HG02759 (cell line): ENCODE measurements at regions not wholly inside any gene's neighbourhood (a gene's known extent, or its start where the extent isn't known, plus 50 kb on each side); places are given as distances from the start of the nearest gene placed in this dataset.
A peak's percentile ranks its signal among the peaks of the same experiment; 100 is the strongest.

Source experiments
- ATAC-seq: cut with Tn5 transposase; IDR thresholded peaks from one replicate; pipeline ENCODE4 v1.9.1; 2021; ENCODE audit warnings: mild to moderate bottlenecking, moderate library complexity; ENCODE audit not compliant: unreplicated experiment

DNA sequence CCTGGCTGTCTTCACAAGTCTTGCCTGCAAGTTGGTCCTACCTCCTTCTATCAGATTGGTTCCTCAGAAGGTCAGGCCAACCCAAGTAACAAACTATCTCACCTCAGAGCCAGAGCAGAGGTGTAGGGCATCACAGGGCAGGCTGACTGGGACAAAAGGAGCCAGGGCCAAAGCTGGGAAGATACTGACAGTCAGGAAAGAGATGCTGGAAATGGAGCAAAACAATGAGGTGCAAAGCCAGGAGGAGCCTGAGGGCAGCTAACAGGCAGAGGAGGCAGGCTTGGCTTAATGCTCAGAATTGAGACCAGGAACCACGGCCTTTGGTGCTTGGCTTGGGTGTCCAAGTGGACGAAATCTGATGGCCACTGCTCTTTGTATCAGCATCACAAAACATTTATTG, 68.4 kb upstream of the PNMA1 start:
- no peak for ATAC-seq

DNA sequence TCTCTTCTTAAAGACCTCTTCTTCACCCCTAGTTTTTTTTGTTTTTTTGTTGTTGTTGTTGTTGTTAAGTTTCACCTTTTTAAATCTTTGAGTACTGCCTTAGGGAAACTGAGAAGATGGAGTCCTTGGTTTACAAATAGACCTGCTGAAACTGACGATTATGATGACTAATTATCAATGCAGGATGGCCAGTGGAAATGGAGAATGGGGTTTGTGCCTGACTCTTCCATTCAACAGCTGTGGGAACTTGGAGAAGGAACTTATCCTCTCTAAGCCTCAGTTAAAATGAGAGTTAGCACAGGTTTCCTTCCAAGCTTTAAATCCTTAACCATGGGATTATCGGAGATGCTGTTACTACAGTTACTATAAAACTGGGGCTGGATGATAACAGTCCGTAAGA, 66.7 kb upstream of the PNMA1 start:
- ATAC-seq: no peak

DNA sequence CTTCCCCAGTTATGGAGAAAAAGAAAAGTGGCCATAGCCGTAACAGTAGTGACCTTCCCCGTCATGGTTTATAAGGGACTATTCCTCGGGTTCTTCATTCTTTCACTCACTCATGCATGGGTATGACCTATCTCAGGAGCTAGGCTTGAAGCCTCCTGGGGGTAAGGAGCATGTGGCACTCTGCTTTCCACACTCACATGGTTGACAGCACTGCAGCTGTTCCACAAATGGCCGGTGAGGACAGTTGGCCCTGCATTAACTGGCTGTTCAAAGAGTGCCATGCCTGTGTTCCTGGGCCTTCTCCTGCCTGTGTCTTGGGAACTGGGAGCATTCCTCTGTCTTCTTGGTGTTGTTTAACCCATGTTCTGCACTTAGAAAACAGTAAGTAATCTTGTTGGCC, 66.2 kb upstream of the PNMA1 start:
- no peak for ATAC-seq

DNA sequence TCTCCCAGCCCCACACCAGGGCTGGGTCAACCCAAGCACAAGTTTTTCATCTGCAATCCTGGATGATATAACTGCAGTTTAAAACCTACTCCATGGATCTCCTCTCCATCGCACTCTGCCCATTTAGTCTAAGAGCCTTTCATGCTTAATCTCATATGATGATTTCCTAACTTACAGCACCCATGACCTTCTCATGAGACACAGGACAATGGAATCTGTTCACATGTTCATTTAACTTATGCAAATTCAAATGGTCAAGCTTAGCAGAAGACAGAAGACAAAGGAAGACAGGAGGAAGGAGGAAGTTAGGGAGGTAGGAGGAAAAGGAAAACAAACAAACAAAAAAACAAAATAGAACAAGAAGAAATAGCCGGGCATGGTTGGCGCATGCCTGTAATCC, 64.6 kb upstream of the PNMA1 start:
- ATAC-seq: no peak

DNA sequence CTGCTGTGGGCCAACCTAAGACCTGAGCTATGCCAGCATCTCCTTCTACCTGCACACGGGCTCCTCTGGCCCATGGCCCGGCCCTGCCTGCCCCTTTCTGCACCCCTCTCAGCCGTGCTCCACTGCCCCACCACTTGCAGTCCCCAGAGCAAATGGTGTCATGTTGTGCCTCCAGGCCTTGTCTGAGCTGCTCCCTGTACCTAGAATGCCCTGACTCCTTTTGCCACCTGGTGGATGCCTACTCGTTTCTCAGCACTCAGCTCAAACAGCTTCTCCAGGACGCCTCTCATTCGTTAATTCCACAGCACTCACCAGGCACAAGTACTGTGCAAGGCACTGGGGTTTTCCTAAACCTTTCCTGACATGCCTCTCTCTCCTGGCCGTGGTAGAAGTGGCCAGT, 63.2 kb upstream of the PNMA1 start:
- ATAC-seq: no peak

DNA sequence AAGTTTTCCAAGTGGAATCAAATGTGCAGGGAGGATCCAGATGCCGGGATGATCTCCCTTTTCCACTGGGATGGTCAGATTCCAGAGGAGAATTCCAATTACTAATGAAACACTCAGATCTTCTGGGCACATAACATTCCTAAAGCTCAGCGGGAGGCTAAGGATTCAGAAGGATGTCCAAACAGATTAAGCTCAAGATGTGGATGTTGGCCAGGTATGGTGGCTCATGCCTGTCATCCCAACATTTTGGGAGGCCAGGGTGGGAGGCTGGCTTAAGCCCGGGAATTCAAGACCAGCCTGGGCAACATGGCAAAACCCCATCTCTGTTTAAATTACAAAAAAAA, 62.0 kb upstream of the PNMA1 start:
- ATAC-seq: no peak

DNA sequence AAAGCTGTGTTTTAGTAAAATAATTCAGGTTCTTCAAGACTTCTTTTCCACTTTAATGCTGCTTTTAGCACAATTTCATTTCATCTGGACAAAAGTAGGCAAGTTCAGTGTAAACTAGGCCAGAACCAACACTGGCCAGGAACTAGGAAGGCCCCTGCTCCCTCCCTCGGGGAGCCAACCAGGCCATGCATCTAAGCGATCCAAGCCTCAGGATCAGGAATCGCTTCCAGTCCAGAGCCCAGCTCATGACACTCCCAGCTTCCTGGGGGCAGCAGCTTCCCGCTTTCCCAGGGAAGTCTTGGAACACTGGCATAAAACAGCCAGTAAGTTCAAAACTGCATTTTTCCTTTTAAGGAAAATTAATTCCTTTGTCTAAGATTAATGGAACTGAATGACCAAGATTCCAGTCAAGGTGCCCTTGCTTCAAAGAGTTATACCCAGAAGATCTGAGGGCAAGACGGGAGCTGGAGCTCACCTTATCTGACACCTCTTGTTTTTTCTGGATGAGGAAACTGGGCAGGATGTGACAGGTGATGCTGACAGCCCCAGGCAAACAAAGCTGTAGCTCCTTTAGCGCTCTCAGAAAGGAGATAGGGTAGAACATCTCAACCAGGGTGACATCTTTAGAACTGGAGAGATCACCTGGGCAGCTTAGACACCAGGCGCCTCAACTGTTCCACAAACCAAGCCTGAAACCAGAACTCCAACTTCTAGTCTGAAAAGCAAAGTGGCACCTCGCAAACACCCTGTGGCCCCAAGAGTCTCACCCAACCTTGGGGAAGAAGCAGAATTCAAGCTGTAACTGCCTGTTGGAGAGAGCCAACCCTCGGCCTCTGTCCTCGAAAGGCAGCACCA, 61.4 kb upstream of the PNMA1 start:
- ATAC-seq: no peak

DNA sequence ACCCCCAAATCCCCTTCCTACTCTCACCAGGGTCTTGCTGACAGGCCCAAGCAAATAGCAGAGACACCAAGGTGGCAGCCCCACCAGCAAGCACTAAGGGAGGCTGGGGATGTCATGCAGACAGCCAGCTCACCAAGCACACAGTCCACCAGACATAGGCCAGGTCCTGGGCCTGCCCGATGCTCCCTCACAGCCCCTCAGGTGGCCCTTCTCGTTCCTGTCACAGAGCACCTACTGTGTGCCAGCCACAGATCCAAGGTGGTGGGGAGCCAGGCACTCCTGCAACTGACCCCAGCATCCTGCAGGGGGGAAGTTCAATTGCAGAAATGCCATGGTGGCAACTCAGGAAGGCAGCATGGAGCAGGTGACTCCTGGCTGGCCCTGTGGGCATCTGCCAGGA, 60.5 kb upstream of the PNMA1 start:
- no peak for ATAC-seq

DNA sequence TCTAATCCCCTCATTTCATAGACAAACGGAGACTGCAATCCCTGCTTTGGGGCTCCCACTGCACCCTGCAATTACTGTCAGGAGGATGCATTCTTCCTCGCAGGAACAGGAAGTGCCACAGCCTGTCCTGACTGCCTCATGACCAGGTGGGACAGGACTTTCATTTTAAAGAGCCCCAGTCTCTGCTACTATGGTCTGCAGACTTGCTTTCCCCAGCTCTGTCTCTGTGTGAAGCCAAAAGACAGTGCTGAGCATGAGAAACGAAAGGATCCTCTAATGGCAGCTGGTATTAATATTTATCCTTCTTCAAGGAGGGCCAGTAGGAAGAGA, 60.0 kb upstream of the PNMA1 start:
- no peak for ATAC-seq

DNA sequence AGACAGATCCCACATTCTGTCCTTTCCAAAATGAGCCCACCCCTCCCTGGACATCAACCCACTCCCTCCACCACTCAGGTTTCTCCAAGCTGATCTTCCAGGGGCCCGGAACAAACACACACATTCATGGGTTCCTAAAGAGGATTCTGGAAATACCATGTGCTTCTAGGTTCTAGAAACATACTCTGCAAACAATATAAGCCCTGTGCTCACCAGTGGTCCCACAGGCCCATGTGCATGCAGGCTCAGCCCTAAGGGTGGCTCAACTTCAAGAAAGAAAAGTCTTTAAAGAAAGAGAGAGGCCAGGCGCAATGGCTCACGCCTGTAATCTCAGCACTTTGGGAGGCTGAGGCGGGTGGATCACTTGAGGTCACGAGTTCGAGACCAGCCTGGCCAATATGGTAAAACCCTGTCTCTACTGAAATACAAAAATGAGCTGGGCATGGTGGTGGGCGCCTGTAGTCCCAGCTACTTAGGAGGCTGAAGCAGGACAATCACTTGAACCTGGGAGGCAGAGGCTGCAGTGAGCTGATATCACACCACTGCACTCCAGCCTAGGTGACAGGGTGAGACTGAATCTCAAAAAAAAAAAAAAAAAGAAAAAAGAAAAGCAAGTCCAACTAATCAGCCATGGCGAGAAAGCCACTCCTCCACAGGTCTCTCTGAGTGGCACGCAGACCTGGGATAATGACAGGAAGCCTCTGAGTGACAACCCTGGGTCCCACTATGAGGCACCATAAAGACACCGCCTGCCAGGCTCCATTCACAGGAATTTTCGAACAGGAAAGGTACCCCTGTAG, 59.5 kb upstream of the PNMA1 start:
- no peak for ATAC-seq

DNA sequence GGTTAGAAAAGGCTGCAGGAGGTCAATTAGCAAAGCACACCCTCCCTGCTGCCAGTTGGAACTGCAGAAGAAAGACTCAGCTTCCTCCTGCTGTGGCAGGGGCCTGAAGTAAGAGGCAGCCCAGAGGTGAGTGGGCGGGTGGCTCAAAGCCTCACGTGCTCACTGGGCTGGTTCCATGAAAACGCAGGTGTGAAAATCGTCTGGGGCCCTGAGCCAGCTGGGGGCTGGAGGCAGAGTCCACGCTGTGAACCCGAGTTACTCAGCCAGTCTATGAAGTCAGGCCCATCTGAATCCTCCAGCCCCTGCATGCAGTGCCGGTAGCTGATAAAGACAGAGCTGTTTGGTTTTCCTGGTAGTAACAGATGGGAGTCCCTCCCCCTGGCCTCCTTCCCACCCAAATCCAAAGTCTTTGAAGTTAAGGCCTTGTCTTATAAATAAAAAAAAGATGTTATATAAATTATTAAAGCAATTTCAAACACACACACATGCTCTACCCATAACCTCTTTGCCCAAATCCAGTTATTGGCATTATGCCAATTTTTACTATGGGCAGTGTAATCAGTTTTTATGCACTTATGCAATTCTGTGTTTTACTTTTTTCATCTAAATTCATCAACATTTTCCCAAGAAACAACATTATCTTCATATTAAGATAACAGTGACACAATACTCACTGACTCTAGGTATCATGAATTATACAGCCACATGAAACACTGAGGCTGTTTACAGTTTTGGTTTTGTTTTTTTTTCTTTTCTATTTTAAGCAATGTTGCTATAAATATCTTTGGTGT, 57.9 kb upstream of the PNMA1 start:
- peak; percentile 59 for ATAC-seq

DNA sequence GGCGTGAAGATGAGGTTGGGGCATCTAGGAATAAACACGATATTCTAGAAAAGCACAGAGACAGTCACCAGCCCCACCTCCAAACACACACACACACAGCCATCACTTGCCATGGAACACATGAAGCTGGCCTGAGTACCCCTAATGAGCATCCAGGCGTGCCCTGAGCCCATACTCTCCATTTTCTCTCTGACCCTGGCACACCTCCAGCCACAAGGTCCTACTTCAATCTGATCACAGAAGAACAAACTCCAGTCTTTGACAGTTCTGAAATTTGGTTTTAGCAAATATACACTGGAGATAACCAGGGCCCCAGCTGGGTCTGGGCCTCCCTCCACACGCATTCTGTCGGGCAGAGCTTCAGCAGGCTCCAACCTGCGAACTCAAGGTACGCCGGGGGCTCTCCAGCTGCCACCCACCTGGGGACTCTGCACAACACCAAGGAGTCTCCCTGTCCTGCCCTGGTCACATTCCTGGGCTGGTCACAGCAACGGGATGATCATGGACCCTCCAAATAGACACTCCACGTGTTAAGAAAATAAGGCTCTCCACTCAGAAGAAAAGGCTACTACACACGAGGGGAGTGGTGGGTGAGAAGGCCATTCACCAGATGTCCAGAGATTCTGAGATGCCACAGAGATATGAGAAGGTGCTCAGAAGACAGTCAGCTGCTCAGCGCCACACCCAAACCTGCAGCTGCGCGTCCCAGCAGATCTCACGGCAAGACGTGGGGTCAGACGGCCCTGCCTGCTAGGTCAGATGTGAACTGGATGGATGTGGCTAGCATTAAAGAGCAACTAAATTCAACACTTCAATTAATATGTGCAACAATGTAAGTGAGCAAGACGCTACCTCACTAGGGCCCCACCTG, 57.0 kb upstream of the PNMA1 start:
- peak; percentile 21 for ATAC-seq

DNA sequence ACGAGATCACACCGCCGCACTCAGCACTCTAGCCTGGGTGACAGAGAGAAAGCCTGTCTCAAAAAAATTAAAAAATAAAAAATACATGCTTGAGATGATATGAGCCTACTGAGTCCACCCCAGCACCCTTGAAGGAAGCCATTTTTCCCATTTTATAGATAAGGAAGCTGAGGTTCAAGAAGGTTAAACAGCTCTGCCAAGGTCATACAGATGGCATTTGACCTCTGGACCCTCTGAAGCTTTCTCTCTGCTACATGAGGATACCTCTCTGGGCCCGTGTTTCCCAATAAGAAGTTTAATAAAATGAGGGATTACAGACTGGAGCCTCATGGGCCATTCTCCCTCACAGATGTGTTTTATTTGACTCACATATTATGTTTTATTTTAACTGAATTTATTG, 53.9 kb upstream of the PNMA1 start:
- ATAC-seq: no peak

DNA sequence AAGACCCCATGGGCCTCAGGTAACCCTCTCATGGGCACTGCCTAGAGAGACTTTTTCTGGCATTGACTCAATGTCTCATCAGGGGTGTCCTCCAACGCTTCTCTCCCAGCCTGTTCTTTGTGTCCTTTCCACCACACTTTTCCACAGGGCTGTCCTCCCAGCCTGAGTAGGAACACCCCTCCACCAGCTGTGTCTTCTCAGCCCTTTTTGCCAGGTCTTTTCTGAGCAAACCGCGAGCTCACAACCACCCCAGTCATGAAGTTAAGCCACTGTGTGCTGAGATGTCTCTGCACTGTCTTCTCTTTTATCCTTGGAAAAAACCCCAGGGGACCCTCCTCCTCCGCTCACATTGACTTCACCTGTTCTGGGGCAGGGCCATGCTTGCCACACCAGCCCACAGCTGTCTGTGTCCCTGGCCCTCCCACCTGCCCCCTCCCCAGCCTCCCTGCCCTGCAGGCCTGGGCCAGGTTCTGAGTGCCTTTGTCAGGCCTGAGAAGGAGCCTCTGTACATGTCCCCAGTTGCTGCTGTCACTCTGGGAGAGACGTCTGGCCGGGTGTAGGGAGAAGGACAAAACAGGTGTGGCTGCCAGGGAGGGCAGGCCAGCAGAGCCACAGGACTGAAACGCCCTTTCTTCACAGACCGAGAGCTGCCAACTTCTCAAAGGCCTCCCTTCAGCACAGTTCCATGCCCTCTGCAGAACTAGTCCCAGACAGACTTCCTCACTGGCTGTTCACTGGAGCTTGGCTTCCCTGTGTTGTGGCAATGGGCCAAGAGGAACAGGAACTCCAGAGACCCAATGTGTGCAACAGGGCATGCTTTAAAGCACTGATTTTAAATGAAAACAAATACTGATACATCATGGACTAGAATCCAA, 50.5 kb upstream of the PNMA1 start:
- ATAC-seq: no peak
